Astrocyte (in vitro differentiated cells and primary cell): ENCODE measurements at regions not wholly inside any gene's neighbourhood (a gene's known extent, or its start where the extent isn't known, plus 50 kb on each side); places are given as distances from the start of the nearest gene placed in this dataset.

ENCODE experiments used
- DNase-seq: peaks from one replicate; pipeline ENCODE4 v3.0.0-alpha.2; 2010; ENCODE audit warnings: low read depth
- FAIRE-seq: peaks from 2 replicates; lab custom pipeline; 2011; peaks lifted over from hg19 to GRCh38; lab: Jason Lieb, UNC
- H2AFZ ChIP-seq: 2 replicates; pipeline ENCODE4 v1.6.0; 2012; ENCODE audit warnings: low read depth, low read length, inconsistent platforms
- H3K27ac ChIP-seq: 2 replicates; pipeline ENCODE4 v1.5.1; 2011; ENCODE audit warnings: low read depth, low read length, inconsistent platforms
- H3K27me3 ChIP-seq: 2 replicates; pipeline ENCODE4 v1.6.0; 2011; ENCODE audit warnings: low read length, inconsistent platforms; ENCODE audit not compliant: insufficient read depth
- H3K36me3 ChIP-seq: 2 replicates; pipeline ENCODE4 v1.5.1; 2011; ENCODE audit warnings: low read length, inconsistent platforms; ENCODE audit not compliant: insufficient read depth
- H3K4me1 ChIP-seq: 2 replicates; pipeline ENCODE4 v1.5.1; 2011; ENCODE audit warnings: low read length, inconsistent platforms; ENCODE audit not compliant: insufficient read depth
- H3K4me2 ChIP-seq: 2 replicates; pipeline ENCODE4 v1.6.0; 2012; ENCODE audit warnings: low read length, inconsistent platforms
- H3K4me3 ChIP-seq: 2 replicates; pipeline ENCODE4 v1.5.1; 2011; ENCODE audit warnings: low read depth, mild to moderate bottlenecking, low read length, inconsistent platforms; ENCODE audit not compliant: insufficient read depth
- H3K79me2 ChIP-seq: 2 replicates; pipeline ENCODE4 v1.6.0; 2012; ENCODE audit warnings: mild to moderate bottlenecking, low read length, inconsistent platforms; ENCODE audit not compliant: insufficient read depth
- H3K9ac ChIP-seq: 2 replicates; pipeline ENCODE4 v1.6.0; 2012; ENCODE audit warnings: mild to moderate bottlenecking, low read length, inconsistent platforms
- H3K9me3 ChIP-seq: 2 replicates; pipeline ENCODE4 v1.5.1; 2012; ENCODE audit warnings: low read depth, mild to moderate bottlenecking, low read length, inconsistent platforms; ENCODE audit not compliant: insufficient read depth
- H4K20me1 ChIP-seq: 2 replicates; pipeline ENCODE4 v1.6.0; 2012; ENCODE audit warnings: low read length, inconsistent platforms; ENCODE audit not compliant: insufficient read depth
- H3K27ac Mint-ChIP-seq: one replicate; pipeline ENCODE4 v1.8.0; 2021; ENCODE audit warnings: mild to moderate bottlenecking, mixed read lengths; ENCODE audit not compliant: unreplicated experiment
- H3K27me3 Mint-ChIP-seq: one replicate; pipeline ENCODE4 v1.8.0; 2021; ENCODE audit warnings: low read depth, mixed read lengths; ENCODE audit not compliant: unreplicated experiment
- H3K36me3 Mint-ChIP-seq: one replicate; pipeline ENCODE4 v1.8.0; 2021; ENCODE audit warnings: low read depth, mixed read lengths; ENCODE audit not compliant: unreplicated experiment
- H3K4me1 Mint-ChIP-seq: one replicate; pipeline ENCODE4 v1.8.0; 2021; ENCODE audit warnings: low read depth, mixed read lengths; ENCODE audit not compliant: unreplicated experiment
- H3K4me3 Mint-ChIP-seq: one replicate; pipeline ENCODE4 v1.8.0; 2021; ENCODE audit warnings: mild to moderate bottlenecking, moderate library complexity, mixed read lengths; ENCODE audit not compliant: unreplicated experiment
- H3K9me3 Mint-ChIP-seq: one replicate; pipeline ENCODE4 v1.8.0; 2021; ENCODE audit warnings: mild to moderate bottlenecking, mixed read lengths; ENCODE audit not compliant: unreplicated experiment
- CTCF ChIP-seq: IDR thresholded peaks from 2 replicates; pipeline ENCODE4 v1.5.1; 2011; ENCODE audit warnings: low read depth, mild to moderate bottlenecking, inconsistent platforms, low read length, moderate library complexity; ENCODE audit not compliant: insufficient read depth
- EZH2 ChIP-seq: IDR thresholded peaks from 2 replicates; pipeline ENCODE4 v1.6.1; 2012; ENCODE audit warnings: mild to moderate bottlenecking, low read length, inconsistent platforms; ENCODE audit not compliant: insufficient read depth

- FAIRE-seq = no peak
- no peak overlapping the region for H3K9ac ChIP-seq
- H4K20me1 ChIP-seq = no peaks in the 10 kb centered on the region
These were observed 239.0 kb downstream of the EIPR1 start for GRCh38 chr2:3138621-3139020.

GRCh38 chr2:3137651-3138300 lies 239.8 kb downstream of the EIPR1 start:
- Histone ChIP-seq H3K9me3 (peaks cover 13% of the 10 kb centered on the region), H3K27me3 (no peaks in the 10 kb centered on the region), H3K4me1 (no peaks in the 10 kb centered on the region), H3K4me3 (no peak overlapping the region), H3K4me2 (no peak overlapping the region), H2AFZ (no peak overlapping the region), H4K20me1 (no peaks in the 10 kb centered on the region), H3K9ac (no peak overlapping the region), H3K79me2 (no peaks in the 10 kb centered on the region), H3K36me3 (no peaks in the 10 kb centered on the region), H3K27ac (no peak overlapping the region)
- no peak for FAIRE-seq
- H3K4me3 Mint-ChIP-seq = no peak overlapping the region
- peaks cover 12% of the 10 kb centered on the region for H3K9me3 Mint-ChIP-seq
- H3K27ac Mint-ChIP-seq = no peak overlapping the region
- DNase-seq = no peak
- no peak for TF ChIP-seq CTCF
- no peak for TF ChIP-seq EZH2
- no peaks in the 10 kb centered on the region for H3K27me3 Mint-ChIP-seq
- H3K36me3 Mint-ChIP-seq = no peaks in the 10 kb centered on the region
- no peaks in the 10 kb centered on the region for H3K4me1 Mint-ChIP-seq

More at GRCh38 chr2:3138621-3139020, 239.0 kb downstream of the EIPR1 start:
- no peaks in the 10 kb centered on the region for H3K36me3 ChIP-seq
- no peak overlapping the region for H3K27ac ChIP-seq
- H3K4me3 ChIP-seq = no peak overlapping the region
- no peaks in the 10 kb centered on the region for H3K4me1 Mint-ChIP-seq
- peaks cover 13% of the 10 kb centered on the region for H3K9me3 ChIP-seq
- H3K27me3 Mint-ChIP-seq = no peaks in the 10 kb centered on the region
- no peak overlapping the region for H3K4me2 ChIP-seq
- H3K36me3 Mint-ChIP-seq = no peaks in the 10 kb centered on the region
- no peak for DNase-seq
- H3K4me1 ChIP-seq = no peaks in the 10 kb centered on the region
- no peaks in the 10 kb centered on the region for H3K79me2 ChIP-seq
- H3K27ac Mint-ChIP-seq = no peak overlapping the region
- no peak for TF ChIP-seq EZH2
- no peak for TF ChIP-seq CTCF
- H3K4me3 Mint-ChIP-seq = no peak overlapping the region
- no peaks in the 10 kb centered on the region for H3K27me3 ChIP-seq
- H3K9me3 Mint-ChIP-seq = peaks cover 10% of the 10 kb centered on the region
- no peak overlapping the region for H2AFZ ChIP-seq

- TF ChIP-seq EZH2 (no peak), CTCF (no peak)
- Mint-ChIP-seq H3K36me3 (no peaks in the 10 kb centered on the region), H3K4me1 (no peaks in the 10 kb centered on the region), H3K27me3 (no peaks in the 10 kb centered on the region), H3K27ac (no peak overlapping the region), H3K9me3 (peaks cover 12% of the 10 kb centered on the region), H3K4me3 (no peak overlapping the region)
- H3K4me3 ChIP-seq = no peak overlapping the region
- H2AFZ ChIP-seq = no peak overlapping the region
- DNase-seq (no peak), FAIRE-seq (no peak)
- H3K4me2 ChIP-seq = no peak overlapping the region
- H3K27ac ChIP-seq = no peak overlapping the region
- no peaks in the 10 kb centered on the region for H4K20me1 ChIP-seq
- H3K9ac ChIP-seq = no peak overlapping the region
- H3K9me3 ChIP-seq = peaks cover 11% of the 10 kb centered on the region
- H3K36me3 ChIP-seq = no peaks in the 10 kb centered on the region
- H3K27me3 ChIP-seq = no peaks in the 10 kb centered on the region
- H3K4me1 ChIP-seq = no peaks in the 10 kb centered on the region
- no peaks in the 10 kb centered on the region for H3K79me2 ChIP-seq
These were observed 241.9 kb downstream of the EIPR1 start for GRCh38 chr2:3135676-3136075.
